Prostate gland (tissue), 2 donors: ENCODE measurements at regions not wholly inside any gene's neighbourhood (a gene's known extent, or its start where the extent isn't known, plus 50 kb on each side); places are given as distances from the start of the nearest gene placed in this dataset.

ENCODE experiments used
- DNase-seq: peaks from one replicate; pipeline ENCODE4 v3.0.0-alpha.2; 2019; ENCODE audit warnings: low spot score
- H3K27ac ChIP-seq, 2 donors: fragments of 200-600 bp; sonication (generic); 2 replicates each; pipeline ENCODE4 v1.5.1; 2017 to 2019
- H3K27me3 ChIP-seq: fragments of 200-600 bp; sonication (generic); replicated peaks from 2 replicates; pipeline ENCODE4 v1.5.1; 2019; ENCODE audit not compliant: insufficient read depth
- H3K36me3 ChIP-seq, 2 donors: fragments of 200-600 bp; sonication (generic); 1 replicate in 1 of 2; 2 replicates in 1 of 2; pipeline versions ENCODE4 v1.5.1 to v1.8.1; 2017 to 2019
- H3K4me1 ChIP-seq: fragments of 200-600 bp; sonication (generic); replicated peaks from 2 replicates; pipeline ENCODE4 v1.5.1; 2019
- H3K4me3 ChIP-seq, 2 donors: fragments of 200-600 bp; sonication (generic); 2 replicates each; pipeline ENCODE4 v1.5.1; 2017 to 2019
- H3K9me3 ChIP-seq: fragments of 200-600 bp; sonication (generic); 2 replicates; pipeline ENCODE4 v1.5.1; 2017
- POLR2A ChIP-seq: fragments of 450-650 bp; IDR thresholded peaks from one replicate; pipeline ENCODE4 v1.6.1; 2016; ENCODE audit warnings: antibody characterized with exemption, mild to moderate bottlenecking
- POLR2AphosphoS5 ChIP-seq: sonication (generic); formaldehyde crosslinking; IDR thresholded peaks from one replicate; pipeline ENCODE4 v1.6.1; 2017; ENCODE audit warnings: antibody characterized with exemption
- WGBS: methylation state at CpG from one replicate; pipeline ENCODE4 v1.1.5; 2018; 5-methylcytosine and 5-hydroxymethylcytosine counted together
- intact Hi-C: fragments of 100-400 bp; cut with DNase I; formaldehyde crosslinking; loops from one replicate; pipeline ENCODE4 v1.14.2; 2022
- TF ChIP-seq, protein P1 (sequence below), 4 experiments: fragments of 200-600 bp in 2 of 4; fragments of 450-650 bp in 2 of 4; sonication (generic) in 2 of 4; IDR thresholded peaks; 1 replicate in 3 of 4; 2 replicates in 1 of 4; pipeline ENCODE4 v1.5.1; 2016 to 2019; ENCODE audit warnings: antibody characterized with exemption in 4 of 4, mild to moderate bottlenecking in 2 of 4, moderate library complexity in 2 of 4

DNA sequence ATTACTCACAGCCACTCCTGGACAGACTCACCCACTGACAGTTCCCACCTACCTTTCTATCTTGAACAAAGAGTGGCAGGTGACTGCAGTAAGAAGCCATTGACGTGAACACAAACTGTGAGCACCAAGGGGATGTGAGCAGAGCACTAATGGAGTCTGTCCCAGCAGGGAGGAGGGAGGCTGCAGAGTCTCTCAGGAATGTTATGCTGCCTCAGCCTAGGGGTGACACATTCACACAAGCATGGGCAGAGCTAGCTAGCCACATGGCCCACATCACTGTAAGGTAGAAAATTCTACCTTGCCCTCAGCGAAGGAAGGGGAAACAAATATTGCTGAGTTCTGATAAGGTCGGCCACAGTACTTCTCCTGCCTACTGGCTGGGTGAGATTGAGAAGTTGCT lies 56.8 kb upstream of the PTGFRN start:
- no peaks in the 10 kb centered on the region for H3K27me3 ChIP-seq
- H3K36me3 ChIP-seq: no peaks in the 10 kb centered on the region
- no peak for TF ChIP-seq POLR2A
- TF ChIP-seq, protein P1, sequence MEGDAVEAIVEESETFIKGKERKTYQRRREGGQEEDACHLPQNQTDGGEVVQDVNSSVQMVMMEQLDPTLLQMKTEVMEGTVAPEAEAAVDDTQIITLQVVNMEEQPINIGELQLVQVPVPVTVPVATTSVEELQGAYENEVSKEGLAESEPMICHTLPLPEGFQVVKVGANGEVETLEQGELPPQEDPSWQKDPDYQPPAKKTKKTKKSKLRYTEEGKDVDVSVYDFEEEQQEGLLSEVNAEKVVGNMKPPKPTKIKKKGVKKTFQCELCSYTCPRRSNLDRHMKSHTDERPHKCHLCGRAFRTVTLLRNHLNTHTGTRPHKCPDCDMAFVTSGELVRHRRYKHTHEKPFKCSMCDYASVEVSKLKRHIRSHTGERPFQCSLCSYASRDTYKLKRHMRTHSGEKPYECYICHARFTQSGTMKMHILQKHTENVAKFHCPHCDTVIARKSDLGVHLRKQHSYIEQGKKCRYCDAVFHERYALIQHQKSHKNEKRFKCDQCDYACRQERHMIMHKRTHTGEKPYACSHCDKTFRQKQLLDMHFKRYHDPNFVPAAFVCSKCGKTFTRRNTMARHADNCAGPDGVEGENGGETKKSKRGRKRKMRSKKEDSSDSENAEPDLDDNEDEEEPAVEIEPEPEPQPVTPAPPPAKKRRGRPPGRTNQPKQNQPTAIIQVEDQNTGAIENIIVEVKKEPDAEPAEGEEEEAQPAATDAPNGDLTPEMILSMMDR (IDR thresholded peaks at IDR 0.05): no peak
- TF ChIP-seq POLR2AphosphoS5: no peak
- no peak for DNase-seq
- WGBS: 88% methylated on average over 3 of the region's 3 CpGs
- intact Hi-C loops: loop anchor here (10.0 kb wide), 1 partner anchor 272 kb away; the partner anchor contains the start of gene TRIM45
- H3K4me1 ChIP-seq: no peaks in the 10 kb centered on the region
- H3K4me3 ChIP-seq: no peak overlapping the region
- H3K9me3 ChIP-seq: no peaks in the 10 kb centered on the region
- H3K27ac ChIP-seq: no peak overlapping the region

DNA sequence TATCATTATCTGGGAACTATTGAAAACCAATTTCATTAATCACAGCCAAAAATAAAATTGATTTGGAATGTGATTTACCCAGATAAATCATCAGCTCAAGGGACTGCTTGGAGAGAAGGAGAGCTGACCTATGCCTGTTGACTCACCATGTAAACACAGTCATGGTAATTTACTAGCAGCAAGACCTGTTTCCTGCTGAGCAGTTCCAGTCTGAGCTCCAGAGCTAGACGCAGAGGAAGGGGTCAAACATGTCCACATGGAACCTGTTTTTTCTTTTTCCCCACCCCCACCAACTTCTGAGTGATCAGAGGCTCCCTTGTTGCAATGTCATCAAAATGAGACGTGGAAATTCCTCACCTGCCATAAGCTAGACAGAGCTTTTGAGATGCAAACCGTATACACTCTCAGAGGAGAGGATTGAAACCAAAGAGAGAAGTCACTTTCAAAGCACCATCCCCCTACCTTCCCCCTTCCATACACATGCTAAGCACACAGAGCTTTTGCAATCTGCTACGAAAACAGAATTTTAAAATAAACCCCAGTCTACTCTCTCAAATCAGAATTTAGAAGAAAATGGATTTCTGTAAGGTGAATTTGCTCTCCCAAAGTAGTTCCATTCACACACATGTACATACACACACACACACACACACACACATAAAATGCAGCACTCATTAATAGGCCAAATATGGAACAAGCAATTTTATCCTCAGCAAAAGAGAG lies 55.9 kb upstream of the PTGFRN start:
- H3K27ac ChIP-seq: no peak overlapping the region

DNA sequence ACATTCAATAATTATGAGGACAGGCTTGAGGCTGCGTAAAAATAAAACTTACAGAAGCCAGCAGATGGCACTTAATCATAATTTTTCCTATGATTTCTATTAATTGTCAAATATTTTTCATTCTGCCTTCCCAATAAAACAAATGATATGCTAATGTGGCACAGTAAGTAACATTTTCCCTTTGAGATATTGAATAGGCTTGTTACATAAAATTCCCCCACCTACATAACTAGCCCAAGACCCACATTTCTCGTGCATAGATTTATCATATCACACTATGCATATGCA lies 55.4 kb upstream of the PTGFRN start:
- Histone ChIP-seq H3K36me3 (no peaks in the 10 kb centered on the region), H3K4me1 (no peaks in the 10 kb centered on the region), H3K4me3 (no peak overlapping the region), H3K27ac (no peak overlapping the region), H3K27me3 (no peaks in the 10 kb centered on the region), H3K9me3 (no peaks in the 10 kb centered on the region)
- TF ChIP-seq, protein P1 (IDR thresholded peaks at IDR 0.05): peak in 1 of 4 experiments; percentile 41
- TF ChIP-seq POLR2A: no peak
- no peak for DNase-seq
- 63% methylated on average over 2 of the region's 2 CpGs for WGBS
- intact Hi-C loops: loop anchor here (10.0 kb wide), 1 partner anchor 270 kb away; the partner anchor contains the start of gene TRIM45

More for the DNA sequence above, 55.9 kb upstream of the PTGFRN start:
- no peaks in the 10 kb centered on the region for H3K9me3 ChIP-seq
- intact Hi-C loops: loop anchor here (10.0 kb wide), 1 partner anchor 271 kb away; the partner anchor contains the start of gene TRIM45
- peak; percentile 49 for DNase-seq
- no peaks in the 10 kb centered on the region for H3K36me3 ChIP-seq
- WGBS: 39% methylated on average over 4 of the region's 4 CpGs
- TF ChIP-seq POLR2AphosphoS5 (peak; percentile 75), POLR2A (no peak)
- TF ChIP-seq, protein P1 (IDR thresholded peaks at IDR 0.05): no peak
- no peak overlapping the region for H3K4me3 ChIP-seq
- no peaks in the 10 kb centered on the region for H3K4me1 ChIP-seq
- H3K27me3 ChIP-seq: no peaks in the 10 kb centered on the region

DNA sequence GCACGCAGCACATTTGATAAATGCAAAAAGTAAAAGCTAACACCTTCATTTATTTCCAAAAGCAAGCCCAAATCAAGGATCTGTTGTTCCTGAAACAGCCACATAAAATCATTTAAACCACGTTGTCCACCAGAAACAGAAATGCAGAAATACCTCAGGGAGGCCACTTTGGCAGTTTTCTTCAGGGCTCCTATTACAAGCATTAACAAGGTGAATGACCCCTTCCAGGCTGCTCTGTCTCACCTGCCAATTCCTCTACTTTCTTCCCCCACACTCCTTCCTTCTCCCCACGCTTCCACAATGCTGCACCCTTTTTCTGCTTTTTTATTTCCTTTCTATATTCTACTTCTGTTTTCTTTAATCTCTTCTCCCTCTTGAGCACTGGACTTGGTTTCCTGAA lies 55.0 kb upstream of the PTGFRN start:
- TF ChIP-seq, protein P1 (IDR thresholded peaks at IDR 0.05): no peak
- no peak for TF ChIP-seq POLR2AphosphoS5
- intact Hi-C loops: loop anchor here (5.0 to 10.0 kb wide), 3 partner anchors 53 to 270 kb away; partner anchors contain the start of genes PTGFRN and TRIM45
- H3K4me3 ChIP-seq: no peak overlapping the region
- H3K36me3 ChIP-seq: no peaks in the 10 kb centered on the region
- no peaks in the 10 kb centered on the region for H3K27me3 ChIP-seq
- no peaks in the 10 kb centered on the region for H3K9me3 ChIP-seq
- no peak overlapping the region for H3K27ac ChIP-seq
- no peaks in the 10 kb centered on the region for H3K4me1 ChIP-seq
- WGBS: 64% methylated on average over 3 of the region's 3 CpGs
- no peak for DNase-seq

DNA sequence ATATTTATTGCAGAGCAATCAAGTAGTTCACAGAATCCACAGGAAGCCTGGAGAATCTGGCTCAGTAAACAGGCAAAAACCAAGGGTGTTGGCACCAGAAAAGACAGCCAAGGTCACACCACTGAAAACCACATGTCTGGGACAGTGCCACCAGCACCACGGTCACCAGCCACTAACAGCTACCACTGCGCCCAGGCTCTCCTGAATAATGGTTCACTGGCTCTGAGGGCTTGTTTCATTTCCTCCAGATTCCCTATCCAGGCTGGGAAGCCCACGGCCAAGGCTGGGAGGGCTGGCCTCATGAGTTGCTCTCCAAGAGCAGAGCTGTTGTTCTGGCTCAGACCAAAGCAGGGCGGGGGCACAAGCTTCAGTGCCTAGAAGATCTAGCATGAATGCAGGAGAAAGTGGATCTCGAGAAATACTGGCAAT lies 54.5 kb upstream of the PTGFRN start:
- no peak for DNase-seq
- intact Hi-C loops: loop anchor here (5.0 to 10.0 kb wide), 3 partner anchors 52 to 270 kb away; partner anchors contain the start of genes PTGFRN and TRIM45
- H3K27ac ChIP-seq: no peak overlapping the region

More for the DNA sequence above, 54.5 kb upstream of the PTGFRN start:
- Histone ChIP-seq H3K27me3 (no peaks in the 10 kb centered on the region), H3K9me3 (no peaks in the 10 kb centered on the region), H3K4me3 (no peak overlapping the region), H3K4me1 (no peaks in the 10 kb centered on the region), H3K36me3 (no peaks in the 10 kb centered on the region)
- 27% methylated on average over 5 of the region's 5 CpGs for WGBS
- TF ChIP-seq POLR2A (no peak), POLR2AphosphoS5 (no peak)
- TF ChIP-seq, protein P1 (IDR thresholded peaks at IDR 0.05): no peak
